Nephron (organoid): ENCODE measurements at regions not wholly inside any gene's neighbourhood (a gene's known extent, or its start where the extent isn't known, plus 50 kb on each side); places are given as distances from the start of the nearest gene placed in this dataset.

ENCODE experiments used
- H3K27ac Mint-ChIP-seq, 3 experiments: 2 replicates each; pipeline ENCODE4 v1.8.0; 2020; ENCODE audit warnings: mixed read lengths in 3 of 3, mild to moderate bottlenecking in 2 of 3, moderate library complexity in 1 of 3
- H3K27me3 Mint-ChIP-seq: 2 replicates; pipeline ENCODE4 v1.8.0; 2021; ENCODE audit warnings: low read depth, mild to moderate bottlenecking, moderate library complexity, mixed read lengths
- H3K36me3 Mint-ChIP-seq: 2 replicates; pipeline ENCODE4 v1.8.0; 2020; ENCODE audit warnings: low read depth, mixed read lengths
- H3K4me1 Mint-ChIP-seq: 2 replicates; pipeline ENCODE4 v1.8.0; 2020; ENCODE audit warnings: mixed read lengths
- H3K4me3 Mint-ChIP-seq, 3 experiments: 2 replicates each; pipeline ENCODE4 v1.8.0; 2020; ENCODE audit warnings: mild to moderate bottlenecking in 3 of 3, mixed read lengths in 3 of 3, moderate library complexity in 2 of 3
- H3K9me3 Mint-ChIP-seq: 2 replicates; pipeline ENCODE4 v1.8.0; 2020; ENCODE audit warnings: mixed read lengths
- TF ChIP-seq, protein P1 (sequence below), 3 experiments: fragments of 200-600 bp; sonication (generic); IDR thresholded peaks; one replicate each; pipeline ENCODE4 v1.5.0; 2021; ENCODE audit warnings: antibody characterized with exemption in 3 of 3; ENCODE audit not compliant: unreplicated experiment in 3 of 3

DNA sequence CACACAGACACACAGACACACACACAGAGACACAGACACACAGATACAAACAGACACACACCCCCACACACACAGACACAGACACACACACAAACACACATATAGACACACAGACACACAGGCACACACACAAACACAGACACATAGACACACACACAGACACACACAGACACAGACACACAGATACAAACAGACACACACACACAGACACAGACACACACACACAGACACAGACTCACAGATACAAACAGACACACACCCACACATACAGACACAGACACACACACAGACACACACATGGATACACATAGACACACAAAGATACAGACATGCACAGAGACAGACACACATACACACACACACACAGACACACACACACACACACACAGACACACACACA, 174.5 kb downstream of the URI1 start:
- Mint-ChIP-seq H3K27ac (no peak overlapping the region), H3K27me3 (peaks cover 12% of the 10 kb centered on the region), H3K9me3 (no peaks in the 10 kb centered on the region), H3K4me3 (no peak overlapping the region), H3K36me3 (no peaks in the 10 kb centered on the region), H3K4me1 (no peaks in the 10 kb centered on the region)
- TF ChIP-seq, protein P1, sequence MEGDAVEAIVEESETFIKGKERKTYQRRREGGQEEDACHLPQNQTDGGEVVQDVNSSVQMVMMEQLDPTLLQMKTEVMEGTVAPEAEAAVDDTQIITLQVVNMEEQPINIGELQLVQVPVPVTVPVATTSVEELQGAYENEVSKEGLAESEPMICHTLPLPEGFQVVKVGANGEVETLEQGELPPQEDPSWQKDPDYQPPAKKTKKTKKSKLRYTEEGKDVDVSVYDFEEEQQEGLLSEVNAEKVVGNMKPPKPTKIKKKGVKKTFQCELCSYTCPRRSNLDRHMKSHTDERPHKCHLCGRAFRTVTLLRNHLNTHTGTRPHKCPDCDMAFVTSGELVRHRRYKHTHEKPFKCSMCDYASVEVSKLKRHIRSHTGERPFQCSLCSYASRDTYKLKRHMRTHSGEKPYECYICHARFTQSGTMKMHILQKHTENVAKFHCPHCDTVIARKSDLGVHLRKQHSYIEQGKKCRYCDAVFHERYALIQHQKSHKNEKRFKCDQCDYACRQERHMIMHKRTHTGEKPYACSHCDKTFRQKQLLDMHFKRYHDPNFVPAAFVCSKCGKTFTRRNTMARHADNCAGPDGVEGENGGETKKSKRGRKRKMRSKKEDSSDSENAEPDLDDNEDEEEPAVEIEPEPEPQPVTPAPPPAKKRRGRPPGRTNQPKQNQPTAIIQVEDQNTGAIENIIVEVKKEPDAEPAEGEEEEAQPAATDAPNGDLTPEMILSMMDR (IDR thresholded peaks at IDR 0.05; ENCODE audit: unreplicated experiment in 3 of 3) = no peak

DNA sequence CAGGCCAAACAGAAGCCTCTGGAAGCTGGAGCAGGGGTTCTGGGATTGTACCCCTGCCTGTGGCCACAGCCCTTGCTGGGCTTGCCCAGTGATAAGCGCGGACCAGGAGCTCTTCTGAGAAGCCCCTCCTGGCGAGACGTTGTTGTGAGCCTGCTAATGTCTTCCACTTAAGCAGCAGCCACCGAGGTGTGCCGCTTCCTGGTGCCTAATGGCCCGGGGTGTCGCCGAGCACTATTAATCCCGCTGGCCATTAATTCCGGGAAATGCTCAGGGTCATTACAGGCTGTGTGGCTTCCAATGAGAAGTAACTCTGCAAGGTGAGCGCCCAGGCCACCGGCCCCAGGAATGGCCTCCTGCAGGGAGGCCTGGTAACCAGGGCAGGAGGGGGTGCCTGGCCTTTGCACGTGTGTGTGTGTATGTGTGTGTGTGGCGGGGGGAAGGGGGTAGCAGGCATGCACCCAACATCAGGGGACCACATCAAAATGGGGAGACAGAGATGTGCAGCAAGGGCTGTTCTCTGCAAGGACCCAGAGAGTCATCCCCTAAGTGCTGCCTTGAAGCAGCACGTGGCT, 175.0 kb downstream of the URI1 start:
- TF ChIP-seq, protein P1 (IDR thresholded peaks at IDR 0.05; ENCODE audit: unreplicated experiment in 3 of 3) = no peak
- Mint-ChIP-seq H3K27me3 (peaks cover 12% of the 10 kb centered on the region), H3K4me3 (no peak overlapping the region), H3K9me3 (no peaks in the 10 kb centered on the region), H3K4me1 (no peaks in the 10 kb centered on the region), H3K36me3 (no peaks in the 10 kb centered on the region), H3K27ac (no peak overlapping the region)

DNA sequence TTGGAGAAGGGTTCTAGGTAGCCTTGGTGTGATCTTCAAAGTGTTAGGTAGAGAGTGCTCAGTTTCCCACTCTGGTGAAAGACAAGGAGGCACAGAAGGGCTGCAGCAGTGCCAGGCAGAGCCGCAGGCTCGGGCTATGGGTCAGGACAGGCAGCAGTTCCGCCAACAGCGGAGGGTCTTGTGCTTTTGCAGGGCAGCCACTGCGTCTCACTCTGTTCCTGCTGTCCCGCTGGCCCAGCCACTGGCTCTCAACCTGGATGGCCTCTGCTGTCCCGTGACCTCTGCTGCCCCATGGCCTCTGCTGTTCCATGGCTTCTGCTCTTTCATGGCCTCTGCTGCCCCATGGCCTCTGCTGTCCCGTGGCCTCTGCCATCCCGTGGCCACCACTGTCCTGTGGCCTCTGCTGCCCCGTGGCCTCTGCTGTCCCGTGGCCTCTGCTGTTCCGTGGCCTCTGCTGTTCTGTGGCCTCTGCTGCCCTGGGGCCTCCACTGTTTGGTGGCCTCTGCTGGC, 175.7 kb downstream of the URI1 start:
- no peak overlapping the region for H3K4me3 Mint-ChIP-seq
- H3K4me1 Mint-ChIP-seq = no peaks in the 10 kb centered on the region
- no peaks in the 10 kb centered on the region for H3K9me3 Mint-ChIP-seq
- peaks cover 12% of the 10 kb centered on the region for H3K27me3 Mint-ChIP-seq
- no peaks in the 10 kb centered on the region for H3K36me3 Mint-ChIP-seq
- TF ChIP-seq, protein P1 (IDR thresholded peaks at IDR 0.05; ENCODE audit: unreplicated experiment in 3 of 3) = no peak
- H3K27ac Mint-ChIP-seq = no peak overlapping the region

DNA sequence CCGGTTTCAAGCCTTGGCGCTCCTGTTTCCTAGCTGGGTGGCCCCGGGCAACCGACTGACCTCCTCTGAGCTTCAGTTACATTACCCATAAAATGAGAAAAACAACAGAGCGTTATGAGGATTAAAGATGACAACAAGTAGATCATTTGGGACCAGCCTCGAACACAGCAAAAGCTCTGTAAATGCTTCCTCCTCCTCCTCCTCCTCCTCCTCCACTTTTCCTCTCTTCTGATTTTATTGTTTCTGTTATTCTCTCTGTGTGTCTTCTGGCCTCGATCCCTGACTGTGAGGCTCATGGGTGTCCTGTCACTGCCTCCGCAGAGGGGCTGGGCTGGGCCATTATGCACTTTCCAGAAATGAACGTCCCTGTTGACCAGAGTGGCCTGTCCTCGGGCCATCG, 176.2 kb downstream of the URI1 start:
- no peaks in the 10 kb centered on the region for H3K9me3 Mint-ChIP-seq
- peaks cover 17% of the 10 kb centered on the region for H3K27me3 Mint-ChIP-seq
- no peak overlapping the region for H3K4me3 Mint-ChIP-seq
- TF ChIP-seq, protein P1 (IDR thresholded peaks at IDR 0.05; ENCODE audit: unreplicated experiment in 3 of 3) = no peak
- H3K27ac Mint-ChIP-seq = no peak overlapping the region
- H3K36me3 Mint-ChIP-seq = no peaks in the 10 kb centered on the region
- H3K4me1 Mint-ChIP-seq = no peaks in the 10 kb centered on the region

DNA sequence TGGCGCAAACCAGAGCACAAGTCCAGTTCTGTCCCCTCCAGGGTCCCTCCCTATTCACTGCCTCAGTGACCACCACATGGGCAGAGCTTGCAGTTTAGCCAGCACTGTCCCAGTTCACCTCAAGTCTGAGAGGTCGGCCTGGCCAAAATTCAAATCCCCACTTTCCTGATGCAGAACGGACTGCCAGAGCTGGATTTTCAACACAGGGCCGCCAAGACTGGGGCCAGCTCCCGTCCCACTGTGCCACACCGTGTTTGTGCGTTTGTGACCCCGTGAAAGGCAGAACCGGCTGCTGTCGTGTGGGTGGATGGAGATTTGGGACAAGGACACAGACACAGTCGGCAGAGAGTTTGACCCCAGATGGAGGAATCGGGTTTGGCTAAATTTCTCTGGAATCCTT, 176.7 kb downstream of the URI1 start:
- no peaks in the 10 kb centered on the region for H3K4me1 Mint-ChIP-seq
- H3K27ac Mint-ChIP-seq = no peak overlapping the region
- peaks cover 17% of the 10 kb centered on the region for H3K27me3 Mint-ChIP-seq
- no peak overlapping the region for H3K4me3 Mint-ChIP-seq
- TF ChIP-seq, protein P1 (IDR thresholded peaks at IDR 0.05; ENCODE audit: unreplicated experiment in 3 of 3) = no peak
- H3K9me3 Mint-ChIP-seq = no peaks in the 10 kb centered on the region
- H3K36me3 Mint-ChIP-seq = no peaks in the 10 kb centered on the region

DNA sequence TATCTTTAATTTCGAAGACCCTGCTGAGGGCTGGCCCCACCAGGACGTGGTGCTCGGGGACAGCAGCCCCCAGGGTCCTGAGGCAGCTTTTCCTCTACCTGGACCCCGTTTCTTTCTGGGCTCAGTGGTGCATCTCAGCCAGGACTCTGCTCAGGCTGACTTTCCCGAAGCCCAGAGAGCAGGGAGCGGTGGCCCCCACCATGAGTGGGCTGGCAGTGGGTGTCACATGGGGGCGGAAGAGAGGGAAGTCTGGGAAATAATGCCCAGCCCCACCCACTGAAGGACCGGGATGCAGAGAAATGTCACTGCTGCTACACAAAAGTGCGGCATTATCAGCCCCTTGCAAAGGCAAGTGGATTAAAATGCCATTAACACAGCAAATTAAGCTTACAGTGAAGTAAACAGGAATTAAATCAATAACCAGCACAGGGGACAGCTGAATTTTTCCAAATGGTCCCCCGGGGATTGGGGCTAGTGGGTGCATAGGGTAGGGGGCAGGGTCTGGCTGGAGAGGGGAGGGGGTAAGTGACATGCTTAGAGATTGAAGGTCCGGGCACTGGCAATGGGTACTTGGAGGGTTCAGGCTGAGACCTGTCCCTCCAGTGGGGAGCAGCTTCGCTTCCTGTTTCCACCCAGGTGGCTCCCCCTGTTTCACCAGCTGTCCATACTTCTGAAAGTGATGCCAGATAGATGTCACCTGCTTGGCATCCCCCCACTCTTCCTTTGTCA, 177.3 kb downstream of the URI1 start:
- H3K36me3 Mint-ChIP-seq = no peaks in the 10 kb centered on the region
- peaks cover 17% of the 10 kb centered on the region for H3K27me3 Mint-ChIP-seq
- H3K4me3 Mint-ChIP-seq = no peak overlapping the region
- H3K27ac Mint-ChIP-seq = no peak overlapping the region
- no peaks in the 10 kb centered on the region for H3K9me3 Mint-ChIP-seq
- TF ChIP-seq, protein P1 (IDR thresholded peaks at IDR 0.05; ENCODE audit: unreplicated experiment in 3 of 3) = no peak
- H3K4me1 Mint-ChIP-seq = no peaks in the 10 kb centered on the region
